GM23248 (cell line): ENCODE measurements at regions not wholly inside any gene's neighbourhood (a gene's known extent, or its start where the extent isn't known, plus 50 kb on each side); places are given as distances from the start of the nearest gene placed in this dataset.

Experiments
- DNase-seq: peaks from one replicate; pipeline ENCODE4 v3.0.0-alpha.2; 2015
- H2AFZ ChIP-seq: fragments of 200-600 bp; sonication (generic); 2 replicates; pipeline ENCODE4 v1.6.1; 2016; ENCODE audit warnings: antibody characterized with exemption
- H3F3A ChIP-seq: fragments of 200-600 bp; sonication (generic); 2 replicates; pipeline ENCODE4 v1.6.1; 2016; ENCODE audit warnings: mild to moderate bottlenecking, antibody characterized with exemption, mixed run types; ENCODE audit not compliant: insufficient read depth
- H3K27ac ChIP-seq: fragments of 200-600 bp; sonication (generic); 2 replicates; pipeline ENCODE4 v1.5.1; 2016; ENCODE audit warnings: mild to moderate bottlenecking
- H3K27me3 ChIP-seq: fragments of 200-600 bp; sonication (generic); replicated peaks from 2 replicates; pipeline ENCODE4 v1.6.1; 2016; ENCODE audit warnings: mild to moderate bottlenecking; ENCODE audit not compliant: insufficient read depth
- H3K36me3 ChIP-seq: fragments of 200-600 bp; sonication (generic); 2 replicates; pipeline ENCODE4 v1.6.1; 2016; ENCODE audit warnings: low read depth, mild to moderate bottlenecking
- H3K4me1 ChIP-seq: fragments of 200-600 bp; sonication (generic); 2 replicates; pipeline ENCODE4 v1.6.1; 2016; ENCODE audit warnings: mild to moderate bottlenecking; ENCODE audit not compliant: insufficient read depth
- H3K4me2 ChIP-seq: fragments of 200-600 bp; sonication (generic); one replicate; pipeline ENCODE4 v1.6.1; 2016; ENCODE audit warnings: mild to moderate bottlenecking; ENCODE audit not compliant: unreplicated experiment
- H3K4me3 ChIP-seq: fragments of 200-600 bp; sonication (generic); 2 replicates; pipeline ENCODE4 v1.5.1; 2016; ENCODE audit warnings: mild to moderate bottlenecking
- H3K79me2 ChIP-seq: fragments of 200-600 bp; sonication (generic); 2 replicates; pipeline ENCODE4 v1.6.1; 2016; ENCODE audit warnings: mild to moderate bottlenecking; ENCODE audit not compliant: insufficient read depth
- H3K9ac ChIP-seq: fragments of 200-600 bp; sonication (generic); 2 replicates; pipeline ENCODE4 v1.6.1; 2016; ENCODE audit warnings: mild to moderate bottlenecking
- H3K9me2 ChIP-seq: fragments of 200-600 bp; sonication (generic); 2 replicates; pipeline ENCODE4 v1.6.1; 2016; ENCODE audit warnings: mixed run types, mild to moderate bottlenecking, moderate library complexity; ENCODE audit not compliant: insufficient read depth
- H3K9me3 ChIP-seq: fragments of 200-600 bp; sonication (generic); one replicate; pipeline ENCODE4 v1.6.1; 2017; ENCODE audit warnings: low read depth
- H4K20me1 ChIP-seq: fragments of 200-600 bp; sonication (generic); 2 replicates; pipeline ENCODE4 v1.6.0; 2016; ENCODE audit not compliant: insufficient read depth
- EZH2 ChIP-seq: fragments of 200-600 bp; sonication (generic); IDR thresholded peaks from 2 replicates; pipeline ENCODE4 v1.6.1; 2018; ENCODE audit warnings: antibody characterized with exemption, mild to moderate bottlenecking; ENCODE audit not compliant: insufficient read depth, poor library complexity, severe bottlenecking
- EZH2phosphoT487 ChIP-seq: fragments of 200-600 bp; sonication (generic); IDR thresholded peaks from 2 replicates; pipeline ENCODE4 v1.6.1; 2018; ENCODE audit warnings: antibody characterized with exemption, moderate library complexity, mild to moderate bottlenecking, low read depth; ENCODE audit not compliant: insufficient read depth
- WGBS, 2 experiments: methylation state at CpG; one replicate each; pipeline ENCODE4 v1.1.6; 2015 to 2017; ENCODE audit warnings: low lambda C conversion rate in 2 of 2, low coverage in 1 of 2; ENCODE audit errors: missing lambda C conversion rate in 2 of 2; 5-methylcytosine and 5-hydroxymethylcytosine counted together
- in situ Hi-C: fragments of 300-500 bp; cut with MboI; formaldehyde crosslinking; loops from 2 replicates; pipeline ENCODE4 v1.15.0; 2020

DNA sequence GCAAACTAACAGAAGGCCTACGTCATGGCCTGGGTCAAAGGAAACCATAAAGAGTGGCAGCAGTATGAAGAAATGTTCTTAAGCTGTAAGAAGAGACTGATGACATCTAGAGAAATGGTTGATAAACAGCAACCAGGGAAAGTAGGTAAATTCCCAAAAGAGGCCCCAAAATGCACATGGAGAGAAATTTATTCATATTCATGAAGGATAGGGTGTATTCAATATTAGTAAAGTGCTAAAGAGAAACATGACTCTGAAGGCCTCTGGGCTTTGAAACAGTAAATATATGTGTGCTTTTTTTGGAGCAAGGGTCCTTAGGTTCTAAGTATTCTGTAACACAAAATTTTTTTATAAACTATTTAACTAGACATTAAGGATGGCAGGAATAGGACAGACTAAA, 149.7 kb upstream of the GRIA1 start:
- no peaks in the 10 kb centered on the region for H4K20me1 ChIP-seq
- 5 to 15% methylated on average over 1 of the region's 1 CpG for WGBS, 2 experiments
- no peak overlapping the region for H2AFZ ChIP-seq
- no peaks in the 10 kb centered on the region for H3F3A ChIP-seq
- no peaks in the 10 kb centered on the region for H3K9me2 ChIP-seq
- in situ Hi-C loops, result no loop called here
- H3K27me3 ChIP-seq, result no peaks in the 10 kb centered on the region
- no peaks in the 10 kb centered on the region for H3K36me3 ChIP-seq
- H3K79me2 ChIP-seq, result no peaks in the 10 kb centered on the region
- no peaks in the 10 kb centered on the region for H3K9me3 ChIP-seq
- H3K9ac ChIP-seq, result no peak overlapping the region
- DNase-seq, result no peak
- no peak overlapping the region for H3K4me3 ChIP-seq
- TF ChIP-seq EZH2phosphoT487, result no peak
- no peak for TF ChIP-seq EZH2
- H3K4me2 ChIP-seq, result no peak overlapping the region
- H3K4me1 ChIP-seq, result no peaks in the 10 kb centered on the region
- H3K27ac ChIP-seq, result no peak overlapping the region

DNA sequence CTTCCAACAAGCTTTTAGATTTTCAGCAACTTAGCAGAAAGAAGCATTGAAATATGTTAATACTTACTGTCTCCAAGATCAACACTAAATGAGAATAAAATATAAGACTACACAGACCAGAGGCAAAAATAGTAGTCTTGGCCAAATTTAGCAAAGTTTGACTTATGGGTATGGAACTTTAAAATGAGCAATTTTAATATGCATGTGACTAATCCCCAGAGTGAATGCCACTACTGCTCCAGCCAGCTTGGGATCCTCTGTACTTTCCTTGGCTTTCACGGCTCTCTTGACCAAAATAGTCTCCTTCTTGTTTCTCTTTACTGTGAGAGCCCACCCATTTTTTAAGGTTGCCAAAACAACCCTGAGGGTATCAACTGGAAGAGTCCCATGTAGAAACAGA, 148.0 kb upstream of the GRIA1 start:
- Histone ChIP-seq H3F3A (no peaks in the 10 kb centered on the region), H3K9me3 (no peaks in the 10 kb centered on the region), H3K4me1 (no peaks in the 10 kb centered on the region), H3K4me2 (no peak overlapping the region), H3K9me2 (no peaks in the 10 kb centered on the region), H3K27me3 (no peaks in the 10 kb centered on the region), H3K9ac (no peak overlapping the region), H3K36me3 (no peaks in the 10 kb centered on the region), H4K20me1 (no peaks in the 10 kb centered on the region), H2AFZ (no peak overlapping the region), H3K27ac (no peak overlapping the region), H3K4me3 (no peak overlapping the region), H3K79me2 (no peaks in the 10 kb centered on the region)
- TF ChIP-seq EZH2phosphoT487, result no peak
- TF ChIP-seq EZH2, result no peak
- 4% methylated on average over 1 of the region's 1 CpG for WGBS, 2 experiments
- in situ Hi-C loops, result no loop called here
- DNase-seq, result no peak

DNA sequence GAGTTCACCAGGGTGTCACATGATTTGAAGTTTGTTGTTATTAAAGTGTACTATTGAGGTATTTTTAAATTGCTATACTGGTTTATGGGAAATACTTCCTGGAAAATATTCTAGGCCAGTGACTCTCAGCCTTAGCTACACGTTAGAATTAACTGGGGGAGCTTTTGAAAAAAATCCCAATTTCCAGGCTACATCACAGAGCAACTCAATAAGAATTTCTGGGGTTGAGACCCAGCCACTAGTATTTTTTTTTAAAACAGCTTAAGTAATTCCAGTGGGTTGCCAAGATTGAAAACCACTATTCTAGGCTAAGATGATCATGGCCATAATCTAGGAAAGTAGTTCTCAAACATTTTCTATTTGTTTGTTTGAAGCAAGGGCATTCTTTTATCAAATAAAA, 142.9 kb upstream of the GRIA1 start:
- Histone ChIP-seq H3K4me2 (no peak overlapping the region), H3K9me3 (no peaks in the 10 kb centered on the region), H4K20me1 (no peaks in the 10 kb centered on the region), H2AFZ (no peak overlapping the region), H3F3A (no peaks in the 10 kb centered on the region), H3K27me3 (peaks cover 12% of the 10 kb centered on the region), H3K9ac (no peak overlapping the region), H3K4me3 (no peak overlapping the region), H3K79me2 (no peaks in the 10 kb centered on the region), H3K4me1 (no peaks in the 10 kb centered on the region), H3K36me3 (no peaks in the 10 kb centered on the region), H3K9me2 (no peaks in the 10 kb centered on the region), H3K27ac (no peak overlapping the region)
- in situ Hi-C loops, result no loop called here
- TF ChIP-seq EZH2 (no peak), EZH2phosphoT487 (no peak)
- DNase-seq, result no peak
- 0 to 3% methylated on average over 1 of the region's 1 CpG for WGBS, 2 experiments

DNA sequence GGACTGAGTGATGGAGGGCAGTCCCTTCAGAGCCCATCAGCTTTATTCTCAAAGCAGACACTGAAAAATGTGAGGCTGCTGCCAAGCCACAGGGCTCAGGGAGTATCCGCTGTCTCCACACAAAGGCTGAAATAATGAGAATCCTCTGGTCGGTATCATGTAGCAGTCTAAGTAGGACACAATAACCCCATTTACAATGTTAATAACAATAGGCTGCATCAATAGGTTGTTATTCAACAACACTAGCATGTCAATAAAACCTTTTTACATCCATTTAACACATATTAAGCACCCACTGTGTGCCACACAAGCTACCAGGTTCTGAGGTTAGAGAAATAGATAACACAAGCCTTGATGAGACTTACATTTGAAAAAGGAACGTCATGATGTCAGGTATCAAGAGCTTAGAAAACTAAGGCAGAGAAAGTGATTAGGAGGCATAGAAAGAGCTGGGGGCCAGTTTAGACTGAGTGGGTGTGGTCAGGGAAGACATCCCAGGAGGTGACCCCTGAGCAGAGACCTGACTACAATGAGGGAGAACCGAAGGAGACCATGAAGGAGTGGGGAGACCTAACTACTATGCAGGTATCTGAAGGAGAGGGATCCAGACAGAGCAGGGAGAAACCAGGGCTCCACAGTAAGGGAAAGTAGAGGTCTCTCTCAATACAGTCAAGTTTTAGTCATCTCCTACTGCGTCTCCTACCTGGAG, 140.1 kb upstream of the GRIA1 start:
- no peaks in the 10 kb centered on the region for H3K79me2 ChIP-seq
- TF ChIP-seq EZH2 (no peak), EZH2phosphoT487 (no peak)
- no peaks in the 10 kb centered on the region for H3K9me3 ChIP-seq
- H3K27me3 ChIP-seq, result peaks cover 12% of the 10 kb centered on the region
- H3K27ac ChIP-seq, result no peak overlapping the region
- H3F3A ChIP-seq, result no peaks in the 10 kb centered on the region
- DNase-seq, result no peak
- no peak overlapping the region for H3K4me3 ChIP-seq
- H3K36me3 ChIP-seq, result no peaks in the 10 kb centered on the region
- H3K9ac ChIP-seq, result no peak overlapping the region
- no peaks in the 10 kb centered on the region for H3K9me2 ChIP-seq
- no peaks in the 10 kb centered on the region for H3K4me1 ChIP-seq
- no peak overlapping the region for H2AFZ ChIP-seq
- H4K20me1 ChIP-seq, result no peaks in the 10 kb centered on the region
- 11 to 13% methylated on average over 5 of the region's 5 CpGs for WGBS, 2 experiments
- no peak overlapping the region for H3K4me2 ChIP-seq
- in situ Hi-C loops, result no loop called here
